ENCODE measurements at regions not wholly inside any gene's neighbourhood (a gene's known extent, or its start where the extent isn't known, plus 50 kb on each side); places are given as distances from the start of the nearest gene placed in this dataset.
"Not testable (repeated sequence)": the region's sequence is repeated elsewhere in the genome, so short reads cannot be mapped to it uniquely, and the experiment has no call there.

DNA sequence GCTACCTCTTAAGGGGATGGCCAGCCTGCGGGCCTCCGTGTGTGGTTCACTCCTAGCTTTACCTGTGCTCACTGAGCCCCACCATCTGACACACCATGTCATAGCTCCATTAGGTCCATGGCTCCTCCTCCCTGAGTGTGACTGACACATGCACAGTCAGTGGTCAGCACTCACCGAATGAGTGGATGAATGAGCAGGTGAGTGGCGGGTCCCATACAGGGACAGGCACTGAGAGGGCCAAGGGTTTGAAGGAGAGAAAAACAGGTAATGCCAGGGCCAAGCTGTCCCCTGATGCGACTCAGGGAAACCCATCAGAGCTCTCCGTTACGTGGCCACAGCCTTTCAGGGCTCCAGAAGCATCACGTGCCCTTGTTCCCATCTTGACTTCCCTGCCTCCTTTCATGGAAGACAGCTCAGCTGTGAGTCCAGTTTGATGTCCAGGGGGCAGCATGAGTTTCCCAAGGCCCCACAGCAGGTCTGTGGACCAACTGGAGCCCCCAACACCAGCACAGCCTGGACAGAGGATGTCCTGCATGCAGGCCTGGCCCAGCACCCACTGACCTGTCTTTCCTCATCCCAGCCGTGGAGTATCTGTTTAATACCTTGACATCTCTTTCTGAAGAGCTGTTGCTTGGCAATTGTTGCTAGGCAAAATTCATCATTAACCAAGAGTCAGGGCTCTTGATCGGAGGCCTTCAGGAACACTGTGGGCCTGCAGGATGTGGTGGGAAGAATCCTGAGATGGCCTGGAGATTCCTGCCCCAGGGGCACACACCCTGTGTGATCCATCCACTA is 84.4 kb downstream of the PLXNA1 start:
- no peaks in the 10 kb centered on the region for H3K36me3 ChIP-seq (ENCODE audit: control insufficient read depth, insufficient read depth, low read length)
- no peak overlapping the region for H3K4me3 ChIP-seq (ENCODE audit: low read length)
- H3K27ac ChIP-seq (ENCODE audit: low read depth, low read length) = no peak overlapping the region
- H3K27me3 ChIP-seq (ENCODE audit: control insufficient read depth, insufficient read depth, low read length) = peaks cover 3% of the 10 kb centered on the region
- H3K9ac ChIP-seq (ENCODE audit: low read length) = no peak overlapping the region
- no peaks in the 10 kb centered on the region for H3K4me1 ChIP-seq (ENCODE audit: control insufficient read depth, insufficient read depth, low read length)

- Histone ChIP-seq H3K9ac (ENCODE audit: low read length) (no peak overlapping the region), H3K4me1 (ENCODE audit: control insufficient read depth, insufficient read depth, low read length) (no peaks in the 10 kb centered on the region), H3K36me3 (ENCODE audit: control insufficient read depth, insufficient read depth, low read length) (no peaks in the 10 kb centered on the region), H3K4me3 (ENCODE audit: low read length) (no peak overlapping the region), H3K27me3 (ENCODE audit: control insufficient read depth, insufficient read depth, low read length) (peaks cover 3% of the 10 kb centered on the region), H3K27ac (ENCODE audit: low read depth, low read length) (no peak overlapping the region)
These were observed 85.3 kb downstream of the PLXNA1 start for GRCh38 chr3:127068111-127068810.

DNA sequence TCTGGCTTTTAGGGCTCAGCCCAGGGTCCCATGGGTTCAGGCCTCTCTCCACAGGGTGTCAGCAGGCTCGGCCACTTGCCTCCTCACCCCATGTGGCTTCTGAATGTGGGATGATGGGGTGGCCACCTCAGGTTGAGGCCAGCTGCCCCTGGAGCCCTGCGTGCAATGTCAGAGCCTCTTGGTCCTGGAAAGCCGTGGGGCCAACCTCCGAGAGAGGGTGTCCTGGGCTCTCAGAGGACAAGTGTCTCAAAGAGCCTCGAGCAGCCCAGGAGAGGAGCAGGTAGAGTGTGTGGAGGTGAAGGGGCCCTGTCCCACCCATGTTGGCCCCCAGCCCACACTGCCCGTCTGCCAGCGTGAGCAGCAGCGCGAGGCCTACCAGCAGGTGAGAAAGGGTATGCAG is 86.0 kb downstream of the PLXNA1 start:
- H3K9ac ChIP-seq (ENCODE audit: low read length) = no peak overlapping the region
- H3K4me1 ChIP-seq (ENCODE audit: control insufficient read depth, insufficient read depth, low read length) = no peaks in the 10 kb centered on the region
- no peak overlapping the region for H3K27ac ChIP-seq (ENCODE audit: low read depth, low read length)
- peaks cover 3% of the 10 kb centered on the region for H3K27me3 ChIP-seq (ENCODE audit: control insufficient read depth, insufficient read depth, low read length)
- no peaks in the 10 kb centered on the region for H3K36me3 ChIP-seq (ENCODE audit: control insufficient read depth, insufficient read depth, low read length)
- H3K4me3 ChIP-seq (ENCODE audit: low read length) = no peak overlapping the region

DNA sequence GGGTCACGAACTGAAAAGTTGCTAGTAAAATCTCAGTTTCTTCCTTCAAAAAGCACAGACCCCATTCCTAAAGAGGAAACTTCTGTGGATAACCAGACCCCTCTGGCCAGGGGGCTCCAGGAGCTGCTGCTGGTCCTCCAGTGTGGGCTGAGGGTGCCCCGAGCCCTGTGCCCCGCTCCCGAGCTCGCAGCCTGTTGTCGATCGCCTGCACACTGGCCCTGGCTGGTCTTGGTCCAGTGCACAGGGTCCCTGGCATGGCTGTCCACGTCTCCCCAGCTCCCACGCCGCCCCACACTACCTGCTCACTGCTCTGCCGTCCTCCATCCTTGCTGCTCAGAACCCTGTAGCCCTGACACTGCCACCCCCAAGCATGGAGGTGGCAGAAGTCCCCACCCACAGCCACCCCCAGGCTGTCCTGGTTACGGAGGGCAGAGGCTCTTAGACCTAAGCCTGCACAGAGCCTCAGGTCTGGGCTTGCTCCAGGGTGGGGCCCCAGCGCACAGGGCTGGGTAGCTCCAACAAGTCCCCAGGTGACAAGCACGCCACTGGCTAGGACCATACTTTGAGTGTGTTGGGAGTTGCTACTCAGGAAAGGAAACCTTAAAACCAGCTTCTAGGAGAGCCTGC is 87.0 kb downstream of the PLXNA1 start:
- peaks cover 3% of the 10 kb centered on the region for H3K27me3 ChIP-seq (ENCODE audit: control insufficient read depth, insufficient read depth, low read length)
- no peak overlapping the region for H3K4me3 ChIP-seq (ENCODE audit: low read length)
- no peaks in the 10 kb centered on the region for H3K4me1 ChIP-seq (ENCODE audit: control insufficient read depth, insufficient read depth, low read length)
- H3K27ac ChIP-seq (ENCODE audit: low read depth, low read length) = no peak overlapping the region
- H3K9ac ChIP-seq (ENCODE audit: low read length) = no peak overlapping the region
- H3K36me3 ChIP-seq (ENCODE audit: control insufficient read depth, insufficient read depth, low read length) = no peaks in the 10 kb centered on the region

DNA sequence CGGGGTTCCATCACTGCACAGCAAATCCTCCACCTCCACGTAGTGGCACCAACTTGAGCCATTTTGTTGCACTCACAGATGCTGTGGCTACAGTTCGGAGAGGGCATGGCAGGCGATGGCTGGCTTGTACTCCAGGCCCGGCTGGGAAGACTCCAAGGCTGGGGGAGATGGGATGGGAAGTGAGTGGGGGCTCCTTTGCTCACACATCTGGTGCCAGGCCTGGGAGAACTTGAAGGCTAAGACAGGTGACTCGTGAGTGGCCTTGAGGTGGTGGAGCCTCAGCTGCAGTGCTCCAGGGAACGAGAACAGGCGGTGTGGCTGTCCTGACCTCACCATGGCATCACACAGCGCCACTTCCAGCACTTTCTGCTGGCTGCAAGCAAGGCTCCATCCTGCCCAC is 87.9 kb downstream of the PLXNA1 start:
- H3K4me3 ChIP-seq (ENCODE audit: low read length) = no peak overlapping the region
- peaks cover 3% of the 10 kb centered on the region for H3K27me3 ChIP-seq (ENCODE audit: control insufficient read depth, insufficient read depth, low read length)
- no peaks in the 10 kb centered on the region for H3K36me3 ChIP-seq (ENCODE audit: control insufficient read depth, insufficient read depth, low read length)
- H3K4me1 ChIP-seq (ENCODE audit: control insufficient read depth, insufficient read depth, low read length) = no peaks in the 10 kb centered on the region
- no peak overlapping the region for H3K9ac ChIP-seq (ENCODE audit: low read length)
- no peak overlapping the region for H3K27ac ChIP-seq (ENCODE audit: low read depth, low read length)

- H3K4me1 ChIP-seq (ENCODE audit: control insufficient read depth, insufficient read depth, low read length) = no peaks in the 10 kb centered on the region
- no peak overlapping the region for H3K9ac ChIP-seq (ENCODE audit: low read length)
- H3K27ac ChIP-seq (ENCODE audit: low read depth, low read length) = no peak overlapping the region
- H3K27me3 ChIP-seq (ENCODE audit: control insufficient read depth, insufficient read depth, low read length) = peaks cover under 1% of the 10 kb centered on the region
- no peak overlapping the region for H3K4me3 ChIP-seq (ENCODE audit: low read length)
- no peaks in the 10 kb centered on the region for H3K36me3 ChIP-seq (ENCODE audit: control insufficient read depth, insufficient read depth, low read length)
These were observed 88.7 kb downstream of the PLXNA1 start for GRCh38 chr3:127071597-127072001.

- no peak overlapping the region for H3K4me3 ChIP-seq (ENCODE audit: low read length)
- H3K36me3 ChIP-seq (ENCODE audit: control insufficient read depth, insufficient read depth, low read length) = no peaks in the 10 kb centered on the region
- no peaks in the 10 kb centered on the region for H3K27me3 ChIP-seq (ENCODE audit: control insufficient read depth, insufficient read depth, low read length)
- H3K9ac ChIP-seq (ENCODE audit: low read length) = no peak overlapping the region
- no peak overlapping the region for H3K27ac ChIP-seq (ENCODE audit: low read depth, low read length)
- no peaks in the 10 kb centered on the region for H3K4me1 ChIP-seq (ENCODE audit: control insufficient read depth, insufficient read depth, low read length)
These were observed 89.4 kb downstream of the PLXNA1 start for GRCh38 chr3:127072221-127072771.

DNA sequence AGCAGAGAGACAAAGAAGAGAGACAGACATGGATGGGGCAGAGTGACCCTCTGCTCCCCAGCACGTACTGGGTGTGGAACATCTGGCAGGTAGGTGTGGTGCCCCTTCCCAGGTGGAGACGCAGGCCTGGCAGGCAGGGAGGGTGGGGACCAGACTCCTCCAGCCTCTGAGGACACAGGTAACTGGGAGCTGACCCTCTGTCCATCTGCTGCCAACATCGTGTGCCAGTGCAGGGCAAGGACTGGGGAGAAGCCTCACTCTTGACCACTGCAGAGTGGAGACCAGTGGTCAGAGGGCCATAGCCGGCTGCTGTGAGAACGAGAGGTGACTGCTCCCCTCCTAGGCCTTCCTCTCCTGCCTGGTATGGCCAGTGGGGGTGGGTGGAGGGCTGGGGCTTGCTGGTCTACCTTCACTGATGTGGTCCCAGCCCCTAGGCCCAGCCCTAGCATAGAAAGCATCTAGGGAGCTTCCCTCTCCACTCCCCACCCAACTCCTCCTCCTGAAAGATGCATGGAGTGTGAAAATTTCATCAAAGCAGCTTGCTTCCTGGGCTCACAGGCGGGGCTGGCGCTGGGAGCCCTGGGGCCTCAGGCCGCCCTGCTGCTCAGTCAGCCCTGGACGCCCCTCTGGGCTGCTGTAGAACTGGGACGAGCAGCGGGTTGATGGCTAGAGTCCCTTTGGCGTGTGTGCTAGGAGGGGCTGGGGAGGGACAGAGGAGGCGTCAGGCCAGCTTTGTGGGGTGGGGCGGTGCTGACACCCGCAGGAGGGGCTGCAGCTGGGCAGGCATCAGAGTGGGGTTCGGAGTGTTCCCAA is 90.3 kb downstream of the PLXNA1 start:
- H3K36me3 ChIP-seq (ENCODE audit: control insufficient read depth, insufficient read depth, low read length) = no peaks in the 10 kb centered on the region
- H3K27ac ChIP-seq (ENCODE audit: low read depth, low read length) = no peak overlapping the region
- H3K4me1 ChIP-seq (ENCODE audit: control insufficient read depth, insufficient read depth, low read length) = no peaks in the 10 kb centered on the region
- H3K27me3 ChIP-seq (ENCODE audit: control insufficient read depth, insufficient read depth, low read length) = no peaks in the 10 kb centered on the region
- H3K4me3 ChIP-seq (ENCODE audit: low read length) = no peak overlapping the region
- H3K9ac ChIP-seq (ENCODE audit: low read length) = no peak overlapping the region

GRCh38 chr3:127073941-127074820 is 91.3 kb downstream of the PLXNA1 start:
- Histone ChIP-seq H3K9ac (ENCODE audit: low read length) (no peak overlapping the region), H3K4me1 (ENCODE audit: control insufficient read depth, insufficient read depth, low read length) (no peaks in the 10 kb centered on the region), H3K4me3 (ENCODE audit: low read length) (no peak overlapping the region), H3K36me3 (ENCODE audit: control insufficient read depth, insufficient read depth, low read length) (no peaks in the 10 kb centered on the region), H3K27me3 (ENCODE audit: control insufficient read depth, insufficient read depth, low read length) (no peaks in the 10 kb centered on the region), H3K27ac (ENCODE audit: low read depth, low read length) (no peak overlapping the region)

DNA sequence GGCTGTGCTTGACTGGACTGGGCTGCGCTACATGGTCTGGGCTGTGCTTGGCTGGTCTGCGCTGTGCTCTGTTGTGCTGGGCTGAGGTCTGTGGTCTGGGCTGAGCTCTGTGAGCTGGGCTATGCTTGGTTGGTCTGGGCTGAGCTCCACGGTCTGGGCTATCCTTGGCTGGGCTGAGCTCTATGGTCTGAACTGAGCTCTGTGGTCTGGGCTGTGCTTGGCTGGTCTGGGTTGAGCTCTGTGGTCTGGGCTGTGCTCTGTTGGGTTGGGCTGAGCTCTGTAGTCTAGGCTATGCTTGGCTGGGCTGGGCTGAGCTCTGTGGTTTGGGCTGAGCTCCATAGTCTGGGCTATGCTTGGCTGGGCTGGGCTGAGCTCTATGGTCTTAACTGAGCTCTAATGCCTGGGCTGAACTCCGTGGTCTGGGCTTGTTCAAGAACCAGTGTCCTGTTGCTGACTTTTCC is 92.0 kb downstream of the PLXNA1 start:
- no peak overlapping the region for H3K4me3 ChIP-seq (ENCODE audit: low read length)
- no peaks in the 10 kb centered on the region for H3K36me3 ChIP-seq (ENCODE audit: control insufficient read depth, insufficient read depth, low read length)
- H3K9ac ChIP-seq (ENCODE audit: low read length) = no peak overlapping the region
- H3K4me1 ChIP-seq (ENCODE audit: control insufficient read depth, insufficient read depth, low read length) = no peaks in the 10 kb centered on the region
- H3K27me3 ChIP-seq (ENCODE audit: control insufficient read depth, insufficient read depth, low read length) = no peaks in the 10 kb centered on the region
- H3K27ac ChIP-seq (ENCODE audit: low read depth, low read length) = no peak overlapping the region

DNA sequence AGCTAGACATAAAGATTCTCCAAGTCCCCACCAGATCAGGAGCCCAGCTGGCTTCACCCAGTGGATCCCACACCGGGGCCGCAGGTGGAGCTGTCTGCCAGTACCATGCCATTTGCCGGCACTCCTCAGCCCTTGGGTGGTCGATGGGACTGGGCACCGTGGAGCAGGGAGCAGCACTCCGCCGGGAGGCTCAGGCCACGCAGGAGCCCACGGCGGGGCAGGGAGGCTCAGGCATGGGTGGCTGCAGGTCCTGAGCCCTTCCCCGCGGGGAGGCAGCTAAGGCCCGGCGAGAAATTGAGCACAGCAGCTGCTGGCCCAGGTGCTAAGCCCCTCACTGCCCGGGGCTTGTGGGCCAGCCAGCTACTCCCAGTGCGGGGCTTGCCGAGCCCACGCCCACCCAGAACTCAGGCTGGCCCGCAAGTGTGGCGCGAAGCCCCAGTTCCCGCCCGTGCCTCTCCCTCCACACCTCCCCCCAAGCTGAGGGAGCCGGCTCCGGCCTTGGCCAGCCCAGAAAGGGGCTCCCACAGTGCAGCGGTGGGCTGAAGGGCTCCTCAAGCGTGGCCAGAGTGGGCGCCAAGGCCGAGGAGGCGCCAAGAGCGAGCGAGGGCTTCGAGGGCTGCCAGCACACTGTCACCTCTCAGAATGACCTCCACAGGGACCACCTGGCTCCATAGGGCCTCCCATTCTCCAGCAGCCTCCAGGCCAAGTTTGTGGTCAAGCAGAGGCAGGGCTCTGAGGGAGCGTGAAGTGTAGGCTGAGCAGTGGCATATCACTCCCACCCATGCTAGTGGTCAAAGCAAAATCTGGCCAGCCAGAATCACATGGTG is 93.5 kb downstream of the PLXNA1 start:
- H3K27ac ChIP-seq (ENCODE audit: low read depth, low read length); H3K4me1 ChIP-seq (ENCODE audit: control insufficient read depth, insufficient read depth, low read length); H3K4me3 ChIP-seq (ENCODE audit: low read length); H3K9ac ChIP-seq (ENCODE audit: low read length); H3K36me3 ChIP-seq (ENCODE audit: control insufficient read depth, insufficient read depth, low read length); H3K27me3 ChIP-seq (ENCODE audit: control insufficient read depth, insufficient read depth, low read length): not testable (repeated sequence)

Measured in rectal smooth muscle tissue (tissue), 1 donor.